HG02938 (cell line): ENCODE measurements at regions not wholly inside any gene's neighbourhood (a gene's known extent, or its start where the extent isn't known, plus 50 kb on each side); places are given as distances from the start of the nearest gene placed in this dataset.
"Not testable (repeated sequence)": the region's sequence is repeated elsewhere in the genome, so short reads cannot be mapped to it uniquely, and the experiment has no call there.

Experiments used
- ATAC-seq: cut with Tn5 transposase; IDR thresholded peaks from one replicate; pipeline ENCODE4 v1.9.1; 2021; ENCODE audit warnings: mild to moderate bottlenecking, moderate library complexity; ENCODE audit not compliant: unreplicated experiment

DNA sequence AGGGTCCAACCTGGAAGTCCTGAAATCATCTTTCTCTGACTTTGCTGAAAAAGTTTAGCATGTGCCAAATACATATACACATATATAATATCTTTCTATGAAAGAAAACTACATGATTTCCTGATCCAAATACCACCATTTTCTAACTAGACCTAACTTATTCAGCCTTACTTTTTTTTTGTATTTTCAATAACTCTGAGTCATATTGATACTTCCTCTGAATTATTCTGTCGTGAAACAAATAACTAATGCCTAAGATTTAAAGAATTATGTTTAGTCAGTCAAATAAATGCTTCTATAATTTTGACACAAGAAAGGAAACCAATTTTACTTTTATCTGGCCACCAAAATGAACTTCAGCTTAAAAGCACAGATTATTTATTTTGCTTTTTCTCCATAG is 760.2 kb upstream of the GBE1 start:
- ATAC-seq: no peak

DNA sequence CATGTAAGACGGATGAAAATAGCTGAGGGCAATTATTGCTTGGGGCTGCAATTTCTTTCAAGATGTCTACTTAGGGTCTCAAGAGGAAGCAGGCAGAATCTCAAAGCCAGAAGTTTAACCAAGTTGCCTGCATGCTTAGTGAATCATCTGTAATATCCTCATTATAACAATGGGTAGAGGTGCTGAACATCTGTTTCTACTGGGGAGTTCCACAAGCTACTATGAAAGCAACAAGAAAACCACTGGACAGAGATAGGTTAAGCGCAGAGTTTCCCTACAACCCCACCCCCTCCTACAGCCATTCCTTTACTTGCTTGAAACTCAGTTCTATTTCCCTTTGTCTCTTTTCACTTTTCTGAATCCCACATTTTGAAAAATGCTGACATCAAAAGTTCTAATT is 759.4 kb upstream of the GBE1 start:
- no peak for ATAC-seq

DNA sequence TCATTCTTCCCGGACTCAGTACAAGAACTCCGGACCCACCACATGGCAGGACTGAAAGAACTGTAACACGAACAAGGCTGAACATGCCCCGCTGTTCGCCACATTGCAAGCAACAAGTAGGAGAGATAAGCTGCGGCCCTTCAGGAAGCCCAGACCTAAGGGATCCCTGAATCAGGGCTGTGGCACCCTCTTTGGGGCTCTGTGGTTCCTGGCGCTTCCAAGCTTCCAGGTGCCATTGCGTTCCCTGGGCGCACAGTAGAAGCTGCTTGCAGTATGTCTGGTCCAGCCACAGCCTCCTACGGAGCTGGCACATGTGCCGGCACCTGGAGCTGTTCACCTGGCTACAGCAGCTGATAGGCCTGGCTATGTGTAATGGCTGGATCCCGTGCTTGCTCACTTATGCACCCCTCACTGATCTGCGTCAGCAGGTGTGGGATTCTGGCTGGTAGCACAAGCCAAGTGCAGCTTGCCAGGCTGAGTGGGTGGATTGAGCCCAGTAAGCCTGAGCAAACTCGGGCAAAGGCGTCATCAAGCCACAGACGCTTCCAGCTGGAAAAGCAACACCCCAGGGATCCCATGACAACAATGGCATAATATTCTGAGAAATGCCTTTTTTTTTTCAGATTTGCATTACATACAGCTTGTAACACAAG is 748.6 kb upstream of the GBE1 start:
- ATAC-seq: no peak

DNA sequence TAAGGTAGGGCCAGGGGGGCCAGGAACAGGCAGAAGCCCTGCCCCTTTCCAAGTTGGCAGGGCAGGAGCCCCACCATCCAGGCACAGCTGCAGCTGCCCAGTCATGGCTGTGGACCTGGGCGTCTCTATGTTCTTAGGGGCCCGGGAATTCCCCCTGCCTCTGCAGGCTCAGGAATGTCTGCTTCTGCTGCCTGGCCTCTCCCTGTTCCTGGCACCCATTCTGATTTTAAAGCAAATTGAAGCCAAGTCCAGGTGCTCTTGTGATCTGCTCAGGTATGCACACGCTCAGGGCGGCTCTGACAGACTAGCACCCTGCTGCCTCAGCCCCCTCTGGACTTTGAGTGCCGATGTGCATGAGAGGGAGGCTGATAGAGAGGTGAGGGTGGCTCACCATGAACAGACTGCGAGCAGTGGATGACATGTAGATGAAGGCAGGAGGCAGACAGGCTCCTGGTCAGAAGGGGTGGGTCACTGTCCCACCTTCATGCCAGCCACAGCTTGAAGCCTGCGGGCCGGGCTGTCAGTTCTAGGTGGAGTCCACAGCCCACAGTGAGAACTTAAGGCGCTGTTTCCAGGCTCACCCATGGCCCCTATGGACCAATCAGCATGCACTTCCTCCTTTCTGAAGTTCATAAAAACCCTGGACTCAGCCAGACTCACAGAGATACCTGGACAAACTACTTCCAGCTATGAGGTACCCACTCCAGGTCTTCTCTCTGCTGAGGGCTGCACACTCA is 747.8 kb upstream of the GBE1 start:
- ATAC-seq: no peak

DNA sequence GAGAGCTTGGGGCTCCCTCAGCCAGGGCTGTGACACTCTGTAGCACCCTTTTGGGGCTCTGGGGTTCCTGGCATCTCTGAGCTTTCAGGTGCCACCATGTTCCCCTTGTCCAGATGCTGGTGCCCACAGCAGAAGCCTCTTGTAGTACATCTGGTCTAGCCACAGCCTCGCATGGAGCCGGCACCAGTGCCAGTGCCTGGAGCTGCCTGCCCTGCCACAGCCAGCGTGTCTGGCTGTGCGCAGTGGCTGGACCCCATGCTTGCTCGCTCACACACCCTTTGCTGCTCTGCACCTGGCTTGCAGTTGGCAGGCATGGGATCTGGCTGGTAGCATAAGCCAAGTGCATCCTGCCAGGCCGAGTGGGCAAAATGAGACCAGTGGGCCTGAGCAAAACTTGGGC is 744.8 kb upstream of the GBE1 start:
- no peak for ATAC-seq

DNA sequence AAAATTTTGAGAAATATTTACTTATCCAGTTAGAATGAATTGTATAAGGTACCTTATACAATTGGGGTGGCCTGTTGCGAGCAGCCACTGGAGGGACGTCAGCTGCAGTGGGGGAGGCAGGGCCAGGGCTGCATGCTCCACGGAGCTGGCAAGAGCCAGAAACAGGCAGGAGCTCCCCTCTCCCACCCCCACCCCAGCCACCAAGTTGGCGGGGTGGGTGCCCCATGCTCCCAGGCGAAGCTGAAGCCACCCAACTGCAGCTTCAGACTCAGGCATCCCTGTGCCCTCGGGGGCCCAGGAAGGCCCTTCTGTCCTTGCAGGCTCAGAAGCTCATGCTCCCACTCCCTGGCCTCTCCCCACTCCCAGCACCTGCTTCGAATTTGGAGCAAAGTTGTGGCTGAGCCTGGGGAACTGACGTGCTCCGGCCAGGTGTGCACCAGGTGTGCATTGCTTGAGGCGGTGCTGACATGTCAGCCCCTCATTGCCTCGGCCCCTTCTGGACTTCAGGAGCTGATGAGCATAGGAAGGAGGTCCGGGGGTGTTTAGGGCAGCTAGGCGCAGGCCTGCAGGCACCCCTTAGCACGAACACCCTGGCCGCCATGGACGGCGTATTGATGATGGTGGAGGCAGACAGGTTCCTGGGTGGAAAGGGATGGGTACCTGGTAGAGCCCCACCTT is 743.8 kb upstream of the GBE1 start:
- ATAC-seq: no peak

DNA sequence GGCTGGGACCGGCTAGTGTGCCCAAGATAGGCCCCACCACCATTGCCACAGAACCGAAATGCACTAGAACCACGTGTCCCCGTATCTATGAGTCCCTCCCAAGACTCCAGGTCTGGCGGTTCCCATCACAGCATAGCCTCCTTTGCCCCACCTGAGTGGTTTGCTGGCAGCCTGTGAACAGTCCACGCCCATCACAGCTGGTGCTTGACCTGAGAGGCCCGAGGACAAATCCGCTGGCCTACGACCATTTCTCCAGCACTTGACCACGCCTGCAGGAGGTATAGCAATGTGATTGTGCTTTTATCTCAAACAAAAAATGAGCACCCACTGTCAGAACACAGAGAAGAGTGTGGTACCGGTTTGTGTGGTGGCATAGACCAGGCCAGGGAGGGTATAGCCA is 736.7 kb upstream of the GBE1 start:
- no peak for ATAC-seq

DNA sequence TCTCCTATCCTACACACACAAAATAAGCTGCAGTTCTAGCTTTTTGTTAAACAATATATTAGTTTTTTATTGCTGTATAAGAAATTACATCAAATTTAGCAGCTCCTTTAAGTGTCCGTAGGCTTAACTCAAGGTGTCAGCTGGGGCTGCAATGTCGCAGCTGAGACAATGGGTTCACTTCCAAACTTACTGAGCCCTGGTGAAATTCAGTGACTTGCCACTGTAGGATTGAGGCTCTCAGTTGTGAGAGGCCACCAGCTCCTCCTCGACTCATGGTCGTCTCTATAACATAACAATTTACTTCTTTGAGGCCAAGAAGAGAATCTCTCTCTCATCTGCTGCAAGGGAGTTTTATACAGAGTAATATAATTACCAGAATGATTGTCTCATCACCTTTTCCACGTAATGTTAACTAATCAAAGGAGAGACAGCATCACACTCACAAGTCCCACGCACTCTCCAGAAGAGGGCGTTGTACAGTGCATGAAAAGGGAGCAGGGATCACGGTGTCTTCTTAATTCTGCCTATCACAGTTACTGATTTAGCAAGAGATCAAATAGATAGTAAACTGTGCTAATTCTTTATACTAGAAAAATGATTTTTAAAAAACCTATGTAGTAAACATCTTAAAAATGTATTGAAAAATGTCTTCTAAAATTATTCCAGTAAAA is 735.6 kb upstream of the GBE1 start:
- ATAC-seq: no peak

DNA sequence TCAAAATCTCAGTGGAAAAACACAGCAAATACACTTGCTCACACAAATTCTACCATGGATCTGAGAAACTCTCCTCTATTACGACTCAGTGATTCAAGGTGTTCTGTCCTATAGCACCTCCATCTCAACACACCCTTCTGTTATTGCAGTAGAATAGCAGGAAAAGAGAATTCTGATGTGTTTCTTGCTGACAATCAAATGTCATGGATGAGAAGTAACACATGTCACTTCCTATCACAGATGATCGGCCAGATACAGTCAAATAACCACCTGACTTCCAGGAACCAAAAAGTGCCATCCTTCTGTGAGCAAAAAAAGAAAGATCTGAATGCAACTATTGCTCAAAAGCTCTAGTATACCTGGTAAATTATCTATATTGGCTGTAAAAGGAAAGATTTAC is 734.2 kb upstream of the GBE1 start:
- no peak for ATAC-seq

DNA sequence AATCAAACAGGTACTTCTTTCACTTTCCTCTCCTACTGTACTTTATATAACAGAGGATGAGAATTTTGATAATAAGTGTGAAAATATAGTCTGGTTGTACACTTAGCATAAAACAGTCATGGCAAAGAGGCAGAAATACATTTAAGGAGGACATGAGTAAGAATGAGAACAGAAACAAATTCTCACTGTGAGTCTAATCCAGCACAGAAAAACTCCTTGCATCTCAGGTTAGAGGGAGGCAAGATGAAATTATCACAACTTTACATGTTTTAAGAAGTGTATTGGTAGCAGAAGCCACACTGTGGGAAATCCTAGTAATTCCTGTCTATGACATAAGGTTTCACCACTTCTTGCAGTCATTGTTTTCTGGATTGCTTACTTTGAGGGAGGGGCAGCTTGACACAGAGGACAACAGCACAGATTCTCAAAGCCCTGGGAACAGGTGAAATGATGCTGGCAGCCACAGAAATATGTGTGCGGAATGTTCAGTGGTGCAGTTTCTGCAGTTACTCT is 733.6 kb upstream of the GBE1 start:
- ATAC-seq: no peak

DNA sequence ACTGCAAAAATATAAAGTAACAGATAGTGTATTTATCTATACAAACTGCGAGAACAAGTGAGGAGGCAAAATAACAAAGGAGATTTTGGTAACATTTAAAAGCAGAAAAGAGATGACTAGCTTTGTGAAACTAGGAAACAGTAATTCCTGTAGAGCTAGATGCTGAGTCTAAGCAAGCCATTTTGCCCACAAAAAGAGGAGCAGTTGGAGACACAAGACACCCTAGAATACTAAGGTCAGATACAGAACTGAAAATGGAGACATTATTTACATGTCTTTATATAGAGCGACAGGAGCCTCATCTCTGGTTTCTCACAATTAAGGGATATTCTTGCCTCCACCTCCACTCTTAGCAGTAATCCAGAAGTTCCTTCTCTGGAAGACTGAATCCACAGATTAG is 732.4 kb upstream of the GBE1 start:
- peak; percentile 51 for ATAC-seq

DNA sequence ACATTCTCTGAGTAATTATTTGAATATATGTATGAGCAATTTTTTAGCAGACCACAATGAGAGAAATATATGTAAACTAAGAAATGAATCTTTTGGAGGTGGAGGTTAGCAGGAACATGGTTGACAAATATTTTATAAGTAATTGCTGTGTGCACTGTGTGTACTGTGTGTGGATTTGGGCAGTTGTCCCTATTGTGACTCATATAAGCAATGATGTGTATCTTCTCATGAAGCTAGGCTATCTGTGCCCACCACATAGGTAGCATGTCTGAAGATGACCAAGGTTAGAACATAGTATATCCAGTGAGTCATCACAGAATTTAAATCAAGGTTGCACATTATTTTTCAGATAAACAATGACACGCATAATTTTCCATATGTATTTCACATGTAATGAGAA is 713.9 kb upstream of the GBE1 start:
- ATAC-seq: no peak

DNA sequence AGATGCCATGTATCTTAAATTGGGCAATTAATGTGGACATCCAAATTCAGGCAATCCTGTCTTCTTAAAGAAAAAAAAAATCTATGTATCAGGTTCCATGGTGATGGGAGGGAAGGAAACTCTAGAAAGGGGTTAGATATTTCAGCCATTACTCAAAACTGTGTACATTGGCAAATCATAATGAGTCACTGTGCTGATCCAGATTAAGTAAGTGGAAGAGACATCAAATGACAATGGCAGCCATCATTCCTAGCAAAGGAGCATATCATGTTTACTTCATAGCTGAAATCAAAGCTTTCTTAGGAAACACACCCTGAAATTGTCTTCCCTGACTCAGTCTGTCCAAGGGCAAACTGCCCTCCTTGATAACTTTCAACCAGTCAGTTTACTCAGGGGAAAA is 713.3 kb upstream of the GBE1 start:
- no peak for ATAC-seq

DNA sequence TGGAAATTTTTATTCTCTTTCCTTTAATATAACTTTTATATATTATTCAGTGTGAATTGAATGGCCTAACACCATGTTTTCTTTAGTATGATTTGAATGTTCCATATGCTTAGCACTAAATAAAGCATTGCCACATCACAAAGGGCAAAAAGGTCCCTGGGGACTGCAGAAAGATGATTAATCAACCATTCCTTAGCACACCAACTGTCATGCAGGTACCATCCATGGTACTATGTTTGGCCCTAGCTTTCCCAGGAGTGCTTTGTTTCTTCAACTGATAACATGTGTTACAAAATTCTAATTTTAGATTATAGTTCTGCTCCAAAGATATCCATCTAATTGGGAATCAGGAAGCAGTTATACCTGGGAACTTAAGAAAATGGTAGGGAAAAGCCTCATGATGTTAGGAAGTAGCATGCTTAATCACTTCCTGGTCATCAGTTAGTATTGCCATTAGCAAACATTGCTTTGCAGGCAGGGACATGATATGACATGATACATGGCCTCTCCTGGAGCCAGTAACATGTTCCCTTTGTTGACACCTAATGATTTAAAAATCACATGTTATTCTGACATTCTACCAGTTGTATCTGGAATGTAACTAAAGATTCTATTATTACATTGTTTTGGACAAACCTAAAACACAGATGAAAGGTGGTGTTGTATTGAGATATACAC is 712.6 kb upstream of the GBE1 start:
- no peak for ATAC-seq

DNA sequence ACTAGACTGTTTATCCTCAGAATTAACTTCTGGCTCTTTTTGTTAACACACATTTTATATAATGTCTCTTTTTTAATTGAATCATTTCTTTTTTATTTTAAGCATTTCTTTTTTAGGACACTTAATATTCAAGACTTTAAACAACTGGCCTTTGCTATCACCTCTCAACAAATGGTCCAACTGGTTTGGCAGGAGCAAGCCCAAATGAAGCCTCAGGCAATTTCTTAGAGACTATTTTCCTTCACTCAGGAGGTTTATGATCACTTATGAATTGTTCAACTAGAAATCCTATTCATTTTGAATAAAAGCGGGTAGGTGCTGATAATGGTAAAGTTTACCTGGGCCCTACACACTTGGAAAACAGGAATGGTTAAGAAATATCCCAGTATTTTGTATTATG is 705.6 kb upstream of the GBE1 start:
- no peak for ATAC-seq

DNA sequence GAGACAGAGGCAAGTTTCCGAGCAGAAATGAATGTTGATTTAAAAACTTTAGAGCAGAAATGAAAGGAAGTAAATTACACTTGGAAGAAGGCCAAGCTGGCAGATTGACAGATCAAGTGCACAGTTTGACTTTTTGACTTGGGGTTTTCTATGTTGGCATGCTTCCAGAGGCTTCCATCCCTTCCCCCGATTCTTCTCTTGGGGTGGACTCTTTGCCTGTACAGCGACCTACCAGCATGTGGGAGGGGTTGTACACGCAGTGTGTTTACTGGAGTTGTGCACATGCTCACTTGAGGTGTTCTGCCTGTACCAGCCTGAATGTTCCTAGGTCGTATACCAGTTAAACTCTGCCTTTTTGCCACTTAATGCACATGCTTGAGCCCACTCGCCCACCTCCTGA is 701.5 kb upstream of the GBE1 start:
- no peak for ATAC-seq

DNA sequence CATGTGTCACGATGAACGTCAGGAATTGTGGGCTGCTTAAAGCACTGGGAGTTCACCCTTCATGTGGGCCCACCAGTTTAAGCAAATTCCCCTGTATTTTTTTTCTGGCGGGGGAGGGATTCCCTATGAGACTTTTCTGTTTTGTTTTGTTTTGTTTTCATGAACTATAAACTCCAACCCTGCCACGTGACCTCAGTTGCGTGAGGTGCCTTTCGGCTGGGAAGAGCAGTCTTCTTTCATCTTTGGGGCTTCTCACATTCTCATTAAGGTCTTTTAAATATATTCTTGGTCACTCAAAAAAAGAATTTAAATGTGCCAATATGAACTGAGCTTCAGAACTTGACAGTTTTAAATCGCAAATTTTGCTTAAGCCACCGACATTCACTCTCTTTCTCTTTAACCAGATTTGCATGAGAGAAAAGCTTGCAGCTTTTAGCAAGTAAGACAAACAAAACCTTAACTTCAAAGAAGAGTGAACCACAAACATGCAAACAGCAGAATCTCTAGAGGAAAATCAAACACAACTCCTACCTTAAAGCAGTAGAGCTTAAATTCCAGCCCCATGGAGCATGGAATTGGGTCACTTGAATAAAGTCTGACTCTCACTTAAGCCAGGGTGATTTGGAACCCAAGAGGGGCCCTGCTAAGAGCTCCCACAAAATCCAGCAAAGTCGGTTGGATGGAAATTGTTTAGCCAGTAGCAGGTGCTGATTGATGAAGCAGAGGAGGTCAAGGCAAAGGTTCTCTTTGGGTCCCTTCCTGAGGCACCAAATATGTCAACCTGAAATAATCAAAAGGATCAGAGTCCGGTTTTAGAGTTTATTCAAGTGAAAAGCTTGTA is 699.8 kb upstream of the GBE1 start:
- ATAC-seq: no peak

DNA sequence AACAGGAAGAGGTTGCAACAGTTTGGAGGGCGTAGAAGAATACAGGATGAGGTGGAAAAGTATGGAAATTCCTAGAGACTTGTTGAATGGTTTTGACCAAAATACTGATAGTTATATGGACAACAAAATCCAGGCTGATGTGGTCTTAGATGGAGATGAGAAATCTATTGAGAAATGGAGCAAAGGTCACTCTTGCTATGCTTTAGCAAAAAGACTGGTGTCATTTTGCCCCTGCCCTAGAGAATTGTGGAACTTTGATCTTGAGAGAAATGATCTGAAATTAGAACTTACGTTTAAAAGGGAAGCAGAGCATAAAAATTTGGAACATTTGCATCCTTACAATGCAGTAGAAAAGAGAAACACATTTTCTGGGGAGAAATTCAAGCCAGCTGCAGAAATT is 686.9 kb upstream of the GBE1 start:
- no peak for ATAC-seq

DNA sequence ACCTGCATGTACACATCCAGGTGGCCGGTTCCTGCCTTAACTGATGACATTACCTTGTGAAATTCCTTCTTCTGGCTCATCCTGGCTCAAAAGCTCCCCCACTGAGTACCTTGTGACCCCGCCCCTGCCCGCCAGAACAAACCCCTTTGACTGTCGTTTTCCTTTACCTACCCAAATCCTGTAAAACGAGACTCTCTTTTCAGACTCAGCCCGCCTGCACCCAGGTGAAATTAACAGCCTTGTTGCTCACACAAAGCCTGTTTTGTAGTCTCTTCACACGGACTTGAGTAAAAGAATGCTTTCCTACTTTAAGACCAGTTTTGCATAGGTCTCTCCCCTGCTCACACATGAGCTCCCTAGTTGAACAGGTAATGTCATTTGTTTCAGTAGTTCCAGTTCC is 667.4 kb upstream of the GBE1 start:
- ATAC-seq: not testable (repeated sequence)

DNA sequence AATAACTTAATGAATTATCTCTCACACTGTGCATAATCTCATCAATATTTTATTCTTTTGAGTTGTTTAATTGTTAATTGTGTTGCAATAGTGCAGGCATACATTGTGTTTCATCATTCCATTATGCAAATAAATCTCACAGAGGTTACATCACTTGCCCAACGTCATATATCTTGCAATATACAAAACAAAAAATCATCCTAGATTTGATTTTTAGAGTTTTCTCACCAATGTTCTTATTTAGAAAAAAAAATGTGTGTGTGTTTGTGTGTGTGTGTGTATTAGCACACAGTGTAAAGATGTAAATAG is 662.5 kb upstream of the GBE1 start:
- no peak for ATAC-seq
